ENCODE measurements at regions not wholly inside any gene's neighbourhood (a gene's known extent, or its start where the extent isn't known, plus 50 kb on each side); places are given as distances from the start of the nearest gene placed in this dataset.

DNA sequence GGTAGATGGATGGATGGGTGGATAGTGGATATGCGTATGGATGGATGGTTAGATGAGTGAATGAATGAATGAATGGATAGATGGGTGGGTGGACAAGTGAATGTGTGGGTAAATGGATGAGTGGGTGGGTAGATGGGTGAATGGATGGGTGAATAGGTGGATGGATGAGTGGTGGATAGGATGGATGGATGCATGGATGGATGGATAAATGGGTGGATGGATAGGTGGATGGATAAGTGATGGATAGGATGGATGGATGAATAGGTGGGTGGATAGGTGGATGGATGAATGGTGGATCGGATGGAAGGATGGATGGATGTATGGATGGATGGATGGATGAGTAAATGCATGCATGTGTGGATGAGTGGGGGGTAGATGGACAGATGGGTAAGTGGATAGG lies 169.3 kb downstream of the ACKR3 start:
- no peak for TF ChIP-seq SUZ12 (IDR thresholded peaks at IDR 0.05; ENCODE audit: extremely low read depth, insufficient read depth, insufficient read length)
- no peak for TF ChIP-seq YY1 (IDR thresholded peaks at IDR 0.05; ENCODE audit: insufficient read depth, insufficient read length)

Measured in NT2/D1 (cell line).